Central memory CD4-positive, alpha-beta T cell (primary cell): ENCODE measurements at regions not wholly inside any gene's neighbourhood (a gene's known extent, or its start where the extent isn't known, plus 50 kb on each side); places are given as distances from the start of the nearest gene placed in this dataset.

Experiments
- DNase-seq: peaks from one replicate; pipeline ENCODE4 v3.0.0; 2022

DNA sequence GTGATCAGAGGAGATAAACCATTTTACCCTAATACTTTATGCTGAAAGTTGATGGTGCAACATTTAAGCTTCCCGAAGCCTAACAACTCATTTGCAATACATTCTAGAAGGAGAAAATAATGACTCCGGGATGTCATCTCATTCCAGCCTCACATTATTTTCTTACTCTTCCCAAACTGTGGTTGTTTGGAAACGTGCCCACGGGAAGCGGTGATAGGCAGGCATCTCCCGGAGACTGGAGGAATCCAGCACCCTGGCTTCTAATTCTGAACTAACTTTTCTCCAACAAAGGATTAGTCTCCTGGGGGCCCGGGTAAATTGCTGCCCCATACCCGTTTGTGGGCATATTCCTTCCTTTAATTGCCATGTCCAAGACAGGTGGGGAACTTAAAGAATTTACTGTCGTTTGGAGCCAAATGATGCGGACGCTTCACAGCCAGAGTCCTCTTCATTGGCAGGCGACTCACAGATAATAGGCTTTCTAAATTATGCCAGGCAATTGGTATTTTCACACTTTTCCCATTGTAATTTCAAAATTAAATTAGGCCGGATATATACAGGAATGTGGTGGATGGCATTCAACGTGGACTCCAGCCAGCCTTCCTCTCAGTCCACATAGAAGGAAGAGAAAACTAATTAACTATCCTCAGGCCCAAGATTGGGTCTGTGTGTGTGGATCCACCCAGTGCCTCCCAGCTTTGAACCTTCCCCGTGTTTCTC is 278.1 kb downstream of the AJAP1 start:
- DNase-seq = no peak

DNA sequence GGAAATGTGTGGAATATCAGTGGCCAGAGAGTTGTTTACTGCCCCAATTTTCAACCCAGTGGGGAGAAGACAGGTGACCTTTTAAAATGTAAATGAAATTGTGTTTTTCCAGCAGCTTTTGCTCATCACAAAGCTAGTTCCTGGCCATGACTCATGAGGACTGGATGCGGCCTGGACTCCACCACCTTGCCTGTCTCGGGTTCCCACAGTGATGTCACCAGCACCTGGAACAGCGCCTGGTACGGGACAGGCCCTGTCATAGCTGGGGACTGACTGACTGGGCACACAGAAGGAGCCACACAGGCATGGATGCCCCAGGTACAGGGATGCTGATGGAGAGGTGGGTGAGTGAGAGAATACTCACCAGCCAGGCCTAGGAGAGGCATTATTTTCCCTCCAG is 277.1 kb downstream of the AJAP1 start:
- DNase-seq = no peak

DNA sequence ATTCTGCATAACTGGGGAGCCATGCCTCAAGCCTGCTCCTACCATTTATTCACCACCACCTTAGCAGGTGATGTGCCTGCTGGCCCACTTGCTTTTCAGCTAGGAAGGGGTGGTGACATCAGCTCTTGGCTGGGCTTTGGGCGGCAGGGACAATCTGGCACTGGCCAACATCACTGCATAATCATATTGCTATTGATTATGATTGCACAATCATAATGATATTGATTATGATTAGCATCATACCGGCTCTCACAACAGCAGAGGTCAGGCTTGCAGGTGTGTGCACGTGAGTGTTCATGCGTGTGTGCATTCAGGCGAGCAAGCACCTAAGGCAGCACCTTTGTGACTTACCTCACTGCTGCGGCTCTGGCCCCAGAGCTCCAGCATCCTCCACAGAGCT is 273.8 kb downstream of the AJAP1 start:
- no peak for DNase-seq

DNA sequence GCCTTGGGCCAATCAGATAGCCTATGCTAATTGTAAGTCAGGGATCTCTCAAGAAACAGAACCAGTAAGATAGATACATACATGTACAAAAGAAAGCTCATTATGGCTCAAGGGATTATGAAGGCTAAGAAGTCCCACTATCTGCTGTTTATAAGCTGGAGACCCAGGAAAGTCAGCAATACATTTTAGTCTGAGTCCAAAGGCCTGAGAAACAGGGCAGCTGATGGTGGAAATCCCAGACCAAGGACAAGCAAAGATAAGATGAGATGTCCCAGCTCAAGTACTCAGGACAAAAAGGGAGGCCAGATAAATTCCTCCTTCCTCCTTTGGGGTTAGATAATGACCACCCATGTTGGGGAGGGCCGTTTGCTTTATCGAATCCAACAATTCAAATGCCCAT is 269.9 kb downstream of the AJAP1 start:
- DNase-seq = no peak

DNA sequence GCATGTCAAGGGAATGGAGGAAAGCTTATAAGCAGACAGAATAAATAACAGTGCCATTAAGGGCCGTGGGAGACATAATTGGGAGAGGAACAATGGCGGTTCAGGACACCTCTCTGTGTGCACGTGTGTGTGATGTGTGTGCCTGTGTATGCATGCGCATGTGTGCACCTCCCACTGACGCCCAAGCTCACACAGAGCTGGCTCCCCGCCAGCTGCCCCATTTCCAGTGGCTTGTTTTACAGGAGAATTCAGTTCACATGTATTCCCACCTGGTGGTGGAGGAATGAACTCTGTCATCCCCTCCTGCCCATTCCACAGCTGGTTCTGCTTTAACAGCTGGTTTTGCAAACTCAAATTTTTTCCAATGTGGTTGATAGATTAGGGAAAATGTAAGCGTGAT is 262.2 kb downstream of the AJAP1 start:
- no peak for DNase-seq

DNA sequence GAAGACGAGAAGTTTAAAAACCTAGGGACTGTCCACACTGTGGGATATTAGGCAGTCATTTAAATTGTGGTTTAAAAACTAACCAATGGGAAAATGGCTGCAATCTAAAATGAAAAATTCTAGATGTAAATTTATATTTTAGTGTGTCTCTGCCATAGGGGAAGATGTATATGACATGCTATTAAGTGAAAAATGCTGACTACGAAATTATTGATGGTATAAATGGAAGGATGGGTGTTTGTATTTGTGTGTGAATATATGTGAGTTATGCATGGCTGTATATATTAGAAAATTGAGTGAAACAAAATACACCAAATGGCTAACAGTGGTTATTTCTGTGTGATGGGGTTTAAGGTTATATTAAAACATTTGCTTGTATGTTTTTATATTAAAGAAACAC is 260.7 kb downstream of the AJAP1 start:
- DNase-seq = no peak

DNA sequence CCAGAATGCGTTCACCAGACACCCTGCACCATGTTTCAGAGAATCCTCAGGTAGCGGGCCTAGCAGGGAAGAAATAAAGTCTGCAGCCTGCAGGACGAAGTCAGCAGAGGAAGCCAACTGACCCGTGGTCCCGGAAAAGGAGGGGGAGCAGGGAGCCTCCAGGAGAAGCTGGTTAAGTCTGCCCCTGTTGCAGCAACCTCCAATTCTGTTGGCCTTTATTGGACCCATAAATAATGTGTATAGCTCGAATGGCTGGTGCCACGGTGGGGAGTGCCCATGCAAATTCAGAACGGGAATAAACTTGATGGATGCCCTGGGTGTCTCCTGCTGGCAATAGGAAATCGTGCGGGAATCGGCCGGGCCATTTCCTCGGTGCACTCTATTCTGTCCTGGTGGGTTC is 254.1 kb downstream of the AJAP1 start:
- no peak for DNase-seq

DNA sequence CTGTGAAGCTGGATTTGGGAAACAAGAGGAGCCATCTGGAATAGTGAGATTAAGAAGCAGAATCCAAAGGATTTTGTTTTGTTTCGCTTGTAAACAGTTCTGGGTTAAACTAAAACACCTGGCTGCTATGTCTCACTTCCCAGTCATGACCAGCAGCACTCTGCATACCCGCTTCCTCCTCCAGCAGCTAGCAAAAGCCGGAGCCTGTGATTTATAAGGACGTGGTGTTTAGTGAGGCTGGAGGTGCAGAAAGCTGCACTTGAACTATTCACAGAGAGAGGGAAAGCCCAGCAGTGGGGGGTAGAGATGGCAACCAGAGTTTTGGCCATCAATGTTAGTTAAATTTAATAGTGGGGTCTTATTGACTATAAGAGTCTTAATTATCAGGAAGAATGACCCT is 240.2 kb downstream of the AJAP1 start:
- no peak for DNase-seq

DNA sequence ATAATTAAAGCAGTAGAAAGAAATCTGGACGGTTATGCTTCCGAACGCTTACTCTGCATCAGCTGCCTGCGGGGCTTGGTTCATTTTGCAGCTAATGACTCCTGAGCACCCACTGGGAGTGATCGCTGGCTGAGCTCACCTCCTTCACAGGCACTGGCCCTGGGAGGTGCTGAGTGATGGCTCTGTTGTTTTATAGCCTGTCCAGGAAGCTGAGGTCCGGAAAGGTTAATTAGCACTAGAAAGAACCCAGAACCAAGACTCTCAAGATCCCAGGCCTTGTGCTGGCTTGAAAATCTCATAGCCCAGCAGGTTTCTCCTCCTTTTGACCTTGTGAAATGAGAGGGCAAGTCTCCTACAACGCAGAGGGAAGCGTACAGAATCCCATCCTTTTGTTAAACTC is 226.2 kb downstream of the AJAP1 start:
- no peak for DNase-seq

DNA sequence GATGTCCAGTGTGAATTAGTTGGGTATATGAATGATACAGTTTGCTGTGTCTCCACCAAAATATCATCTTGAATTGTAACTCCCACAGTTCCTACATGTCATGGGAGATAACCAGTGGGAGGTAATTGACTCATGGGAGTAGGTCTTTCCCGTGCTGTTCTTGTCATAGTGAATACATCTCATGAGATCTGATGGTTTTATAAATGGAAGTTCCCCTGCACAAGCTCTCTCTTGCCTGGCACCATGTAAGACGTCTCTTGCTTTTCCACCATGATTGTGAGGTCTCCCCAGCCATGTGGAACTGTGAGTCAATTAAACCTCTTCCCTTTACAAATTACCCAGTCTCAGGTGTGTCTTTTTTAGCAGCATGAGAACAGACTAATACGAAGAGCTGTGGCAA is 223.0 kb downstream of the AJAP1 start:
- DNase-seq = no peak

DNA sequence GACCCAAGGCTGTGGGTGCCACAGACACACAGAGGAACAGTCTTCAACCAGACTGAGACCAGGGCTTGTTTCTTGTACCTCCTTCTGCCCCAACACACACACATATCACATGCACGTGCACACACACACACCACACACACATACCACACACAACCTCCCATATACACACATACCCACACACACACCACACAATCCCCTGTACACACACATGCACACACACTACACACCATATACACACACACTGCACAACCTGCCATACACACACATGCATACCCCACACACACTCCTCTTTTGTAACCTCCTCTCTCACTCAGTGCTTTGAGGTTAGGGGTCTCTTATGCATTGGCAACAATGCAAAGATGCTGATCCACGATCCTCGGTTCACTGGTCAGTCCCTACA is 217.0 kb downstream of the AJAP1 start:
- no peak for DNase-seq

DNA sequence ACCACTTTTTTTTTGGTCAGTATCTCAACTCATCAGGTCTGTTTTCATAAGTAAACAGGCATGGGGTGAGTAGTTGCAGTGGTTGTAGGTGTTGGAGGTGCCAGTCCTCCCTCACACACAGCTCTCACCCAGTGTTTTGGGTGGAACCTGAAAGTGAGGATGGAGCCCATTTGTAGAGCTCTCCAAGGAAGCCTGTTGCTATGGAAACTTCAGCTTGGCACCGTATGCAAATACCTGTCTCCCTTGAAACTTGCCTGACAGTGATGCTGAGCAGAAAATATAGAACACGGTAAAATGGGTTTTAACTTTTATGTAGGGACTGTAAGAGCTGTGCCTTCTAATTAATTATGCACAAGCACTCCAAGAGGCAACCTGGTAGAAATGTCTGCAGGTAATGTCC is 214.1 kb downstream of the AJAP1 start:
- DNase-seq = no peak

DNA sequence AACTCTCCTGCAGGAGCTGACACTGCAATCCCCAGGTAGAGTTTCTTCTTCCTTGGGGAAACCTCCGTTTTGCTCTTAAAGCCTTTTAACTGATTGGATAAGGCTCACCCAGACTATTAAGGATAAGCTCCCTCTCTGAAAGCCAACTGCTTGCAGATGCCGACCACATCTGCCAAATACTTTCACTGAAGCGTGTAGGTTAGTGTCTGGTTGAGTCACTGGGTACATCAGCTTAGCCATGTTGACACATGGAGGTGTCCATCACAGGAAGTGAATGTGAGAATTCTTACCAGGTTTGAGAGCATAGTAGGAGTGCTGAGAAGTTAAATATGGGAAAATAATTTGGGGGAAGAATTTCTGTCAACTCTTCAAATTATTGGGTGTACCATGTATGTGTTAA is 202.0 kb downstream of the AJAP1 start:
- no peak for DNase-seq

DNA sequence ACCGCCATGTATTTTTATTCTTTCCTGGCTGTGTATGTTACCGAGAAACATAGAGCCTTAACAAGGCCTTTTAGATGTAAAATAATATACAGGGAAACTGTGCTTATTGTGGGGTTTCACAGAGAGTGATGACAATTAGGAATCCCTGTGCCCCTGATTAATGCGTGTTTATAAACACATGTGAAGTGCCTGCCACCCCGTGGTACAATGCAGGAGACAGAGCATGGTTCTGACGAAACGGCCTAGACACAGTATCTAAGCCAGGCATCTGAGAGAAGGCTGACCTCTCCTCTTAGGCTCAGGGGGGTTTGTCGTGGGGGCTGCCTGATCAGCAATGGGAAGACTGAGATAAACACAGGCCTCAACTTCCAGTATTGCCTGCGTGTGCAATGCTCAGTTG is 200.0 kb downstream of the AJAP1 start:
- no peak for DNase-seq

DNA sequence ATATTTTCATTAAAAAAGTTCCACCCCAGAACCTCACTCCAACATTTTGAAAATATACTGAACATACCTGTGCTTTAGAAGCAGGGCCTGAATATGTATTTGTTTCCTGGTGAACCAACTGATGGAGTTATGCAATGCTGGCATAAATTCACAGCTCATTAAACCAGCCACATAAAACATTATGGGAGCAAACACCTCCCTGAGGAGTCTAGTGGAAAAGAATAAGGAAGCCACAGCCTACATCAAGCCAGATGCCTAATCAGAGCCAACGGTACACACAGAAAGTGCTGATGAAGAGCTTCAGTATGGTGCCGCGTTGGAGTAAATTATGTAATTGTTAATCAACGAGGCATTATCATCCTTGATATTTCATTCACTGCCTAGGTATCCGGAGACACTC is 199.5 kb downstream of the AJAP1 start:
- no peak for DNase-seq

DNA sequence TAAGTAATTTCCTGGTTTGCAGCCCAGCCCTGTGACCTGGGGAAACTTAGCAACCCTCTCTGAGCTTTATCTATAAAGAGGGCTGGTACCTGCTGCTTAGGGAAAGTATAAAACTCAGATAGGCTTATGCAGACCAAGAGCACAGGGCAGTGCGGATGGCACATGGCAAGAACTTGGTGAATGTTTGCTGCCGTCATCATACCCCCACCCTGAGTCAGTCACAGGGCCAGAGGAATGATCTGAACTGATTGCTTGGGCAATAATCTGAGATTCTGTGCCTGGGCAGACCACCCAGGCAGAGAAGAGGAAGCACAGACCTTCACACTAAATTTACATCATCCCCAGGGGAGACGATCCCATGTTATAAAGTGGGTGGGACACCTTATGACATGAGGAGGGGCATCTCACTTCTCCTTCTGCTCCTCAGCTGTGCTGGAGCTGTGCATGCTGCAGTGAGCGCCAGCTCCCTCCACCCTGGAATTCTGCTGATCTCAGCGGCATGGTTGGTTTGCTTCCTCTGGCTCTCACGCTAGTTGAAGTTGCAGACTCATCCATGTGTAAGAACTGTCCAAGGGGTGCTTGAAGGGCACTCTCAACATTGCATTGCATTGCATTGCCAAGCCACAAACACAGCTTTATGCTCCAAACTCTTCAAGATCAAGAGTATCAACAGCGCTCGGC is 197.1 kb downstream of the AJAP1 start:
- no peak for DNase-seq

DNA sequence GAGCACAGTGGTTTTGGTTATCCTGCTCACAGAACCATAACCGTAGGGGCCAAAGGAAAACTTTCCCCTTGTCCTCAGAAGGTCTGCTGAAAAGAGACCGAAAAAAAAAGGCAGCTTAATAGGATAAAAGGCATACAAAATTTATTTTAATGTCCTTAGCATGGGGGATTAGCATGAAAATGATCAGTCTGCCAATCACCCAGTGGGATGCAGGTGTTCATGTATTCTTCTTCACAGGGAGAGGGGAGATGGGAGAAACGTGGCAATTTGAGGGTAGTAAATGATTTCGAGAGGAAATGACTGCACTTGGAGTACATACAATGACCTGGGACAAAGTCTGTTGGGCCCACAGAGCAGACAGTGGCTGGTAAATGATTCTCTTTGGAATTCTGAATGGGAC is 194.0 kb downstream of the AJAP1 start:
- DNase-seq = no peak

DNA sequence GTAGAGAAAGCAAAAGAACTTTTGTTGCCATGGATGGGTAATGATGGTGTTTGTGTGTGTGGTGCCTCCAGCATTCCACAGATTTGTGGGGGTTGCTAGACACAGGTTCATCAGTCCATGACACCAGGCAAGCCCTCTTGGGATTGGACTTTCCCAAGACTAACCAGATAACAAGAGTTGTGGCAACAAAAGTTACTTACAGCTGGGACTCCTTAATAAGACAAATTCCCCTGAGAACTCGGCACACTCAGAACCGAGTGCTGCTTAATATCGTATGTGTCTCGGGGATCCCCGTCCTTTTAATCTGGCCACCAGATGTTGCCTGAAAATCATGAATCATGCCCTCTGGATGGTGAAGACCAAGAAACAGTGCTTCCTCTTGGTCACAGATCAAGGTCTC is 193.3 kb downstream of the AJAP1 start:
- DNase-seq = no peak
